ENCODE measurements at regions not wholly inside any gene's neighbourhood (a gene's known extent, or its start where the extent isn't known, plus 50 kb on each side); places are given as distances from the start of the nearest gene placed in this dataset.

- no peak for TF ChIP-seq TAF1 (conservative IDR thresholded peaks at IDR 0.05)
- TF ChIP-seq CTCF (IDR thresholded peaks at IDR 0.05; ENCODE audit: low read depth, low read length, missing input control) = no peak
- no peak for TF ChIP-seq GABPA (IDR thresholded peaks at IDR 0.05 in 1 of 2, conservative IDR thresholded peaks at IDR 0.05 in 1 of 2)
- no peak for TF ChIP-seq RAD21 (IDR thresholded peaks at IDR 0.05)
- TF ChIP-seq ATF3 (IDR thresholded peaks at IDR 0.05) = no peak
- no peak for TF ChIP-seq MAX (IDR thresholded peaks at IDR 0.05)
- TF ChIP-seq REST (IDR thresholded peaks at IDR 0.05) = no peak
- no peak for TF ChIP-seq YY1 (IDR thresholded peaks at IDR 0.05)
- no peak for TF ChIP-seq EGR1 (IDR thresholded peaks at IDR 0.05; ENCODE audit: low read depth in 2 of 2)
- no peak for TF ChIP-seq HNF4G (IDR thresholded peaks at IDR 0.05)
- TF ChIP-seq RXRA (IDR thresholded peaks at IDR 0.05) = no peak
- no peak for TF ChIP-seq ZBTB33 (IDR thresholded peaks at IDR 0.05)
These were observed 221.7 kb upstream of the BLID start for GRCh38 chr11:122337704-122338103.
